ENCODE measurements at regions not wholly inside any gene's neighbourhood (a gene's known extent, or its start where the extent isn't known, plus 50 kb on each side); places are given as distances from the start of the nearest gene placed in this dataset.
A peak's percentile ranks its signal among the peaks of the same experiment; 100 is the strongest.

DNA sequence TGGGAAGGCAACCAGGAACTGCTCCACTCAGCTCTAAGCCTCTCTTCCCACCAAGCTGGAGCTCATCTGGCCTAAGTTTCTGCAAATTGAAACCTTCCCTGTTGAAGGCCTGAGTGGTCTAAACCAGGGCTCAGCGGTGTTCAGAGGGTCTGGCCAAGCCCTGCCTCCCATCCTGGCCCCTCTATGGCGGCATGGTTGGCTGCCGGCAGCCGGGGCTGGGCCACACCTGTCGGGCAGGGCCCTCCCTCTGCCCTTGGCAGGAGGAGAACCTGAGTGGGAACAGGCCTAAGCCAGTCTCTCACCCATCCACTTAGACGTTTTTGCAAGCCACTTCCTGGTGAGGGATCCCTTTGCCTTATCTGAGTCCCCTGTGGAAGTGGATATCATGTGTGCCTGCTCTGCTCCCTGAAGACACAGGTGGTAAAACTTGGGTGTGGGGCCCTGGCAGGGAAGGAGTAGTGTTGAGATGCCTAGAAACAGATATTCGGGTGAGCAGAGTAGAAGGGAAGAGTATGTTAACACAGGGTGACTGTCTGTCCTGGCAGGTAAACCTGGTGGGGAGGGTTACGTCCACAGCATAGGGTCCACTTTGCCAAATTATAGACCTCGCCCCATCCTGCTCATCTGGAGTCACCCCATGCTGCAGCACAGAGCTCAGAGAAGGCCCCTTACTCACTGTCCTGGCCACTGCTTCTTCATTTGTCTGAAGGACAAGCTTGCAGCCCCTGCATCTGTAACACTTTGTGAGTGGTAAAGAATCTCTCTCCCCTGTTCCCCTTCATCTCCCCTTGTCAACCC is 63.0 kb upstream of the SIX2 start:
- in situ Hi-C loops (cut with HindIII; ENCODE audit: low pct_unique_long_range_greater_than_20kb, low sequenced_read_pairs): no loop called here
- no peak for DNase-seq (ENCODE audit: low read depth in 1 of 2, low spot score in 1 of 2)
- TF ChIP-seq JUND (IDR thresholded peaks at IDR 0.05; ENCODE audit: low read depth): no peak

DNA sequence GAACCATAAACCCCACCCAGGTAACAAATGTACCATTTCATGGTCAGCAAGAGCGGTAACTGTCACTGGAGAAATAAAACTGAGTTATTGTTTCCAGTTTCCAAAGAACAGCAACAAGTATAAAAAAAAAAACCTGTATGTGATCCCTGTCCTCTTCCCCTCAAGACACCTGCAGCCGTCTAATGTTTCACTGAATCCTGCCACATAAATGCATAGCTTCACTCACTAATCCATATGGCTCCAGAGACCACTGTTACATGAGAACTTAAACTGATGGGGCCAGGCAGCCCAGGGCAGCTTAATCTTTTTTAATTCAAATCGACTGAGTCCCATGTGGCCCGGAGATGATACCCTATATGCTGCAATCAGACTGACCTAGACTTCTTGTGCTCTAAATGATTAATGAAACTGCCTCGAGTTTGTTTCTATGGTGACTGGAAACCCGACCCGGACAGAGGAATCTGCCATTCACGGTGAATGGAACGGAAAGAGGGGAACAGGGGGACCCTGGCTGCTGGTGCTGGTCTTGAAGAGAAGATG is 60.9 kb upstream of the SIX2 start:
- in situ Hi-C loops (cut with HindIII; ENCODE audit: low pct_unique_long_range_greater_than_20kb, low sequenced_read_pairs): no loop called here
- no peak for TF ChIP-seq JUND (IDR thresholded peaks at IDR 0.05; ENCODE audit: low read depth)
- DNase-seq (ENCODE audit: low read depth in 1 of 2, low spot score in 1 of 2): no peak

DNA sequence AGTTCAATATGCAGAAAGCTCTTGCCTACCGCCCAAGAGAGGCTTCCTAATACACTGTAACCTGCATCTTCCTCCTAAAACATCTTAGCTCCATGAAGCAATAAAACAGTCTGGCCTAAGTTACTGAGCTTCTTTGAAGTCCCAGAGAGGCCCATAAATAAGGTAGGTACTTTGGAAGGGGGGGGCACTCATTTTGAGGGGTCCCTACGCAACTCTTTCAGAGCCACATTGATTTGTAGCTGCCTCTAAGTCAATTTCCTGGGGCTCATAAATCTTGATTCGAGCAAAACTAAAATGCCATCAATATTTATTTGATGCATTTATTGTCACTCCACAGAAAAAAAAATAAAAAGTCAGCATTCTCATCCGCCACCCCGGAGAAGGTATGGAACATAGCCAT is 60.4 kb upstream of the SIX2 start:
- no peak for DNase-seq (ENCODE audit: low read depth in 1 of 2, low spot score in 1 of 2)
- no peak for TF ChIP-seq JUND (IDR thresholded peaks at IDR 0.05; ENCODE audit: low read depth)
- in situ Hi-C loops (cut with HindIII; ENCODE audit: low pct_unique_long_range_greater_than_20kb, low sequenced_read_pairs): no loop called here

DNA sequence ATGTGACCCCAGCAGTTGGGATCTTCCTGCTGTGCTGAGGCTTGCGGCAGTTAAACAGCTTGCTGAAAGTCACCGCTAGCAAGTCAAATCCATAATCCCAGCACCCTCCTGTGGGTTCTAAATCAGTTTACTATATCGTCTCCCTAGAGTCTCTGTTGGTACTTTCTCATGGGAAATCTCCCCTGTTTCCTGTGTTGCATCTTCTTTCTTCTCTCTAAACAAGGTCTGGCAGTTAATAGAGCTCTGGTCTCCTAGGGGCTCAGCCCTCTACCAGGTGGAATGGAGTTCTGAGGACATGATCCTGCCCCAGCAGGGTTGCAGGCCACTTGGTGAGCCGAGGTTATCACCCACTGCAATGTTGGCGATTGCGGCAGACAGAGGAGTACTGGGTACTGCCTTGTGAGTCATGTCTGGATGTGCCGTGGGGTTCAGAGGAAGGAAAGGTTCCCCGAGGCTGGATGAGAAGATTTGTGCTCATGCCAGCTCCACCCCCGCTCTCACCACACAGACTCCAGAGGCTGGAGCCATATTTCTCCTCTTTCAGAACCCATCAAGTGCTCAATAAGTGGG is 59.4 kb upstream of the SIX2 start:
- no peak for DNase-seq (ENCODE audit: low read depth in 1 of 2, low spot score in 1 of 2)
- TF ChIP-seq JUND (IDR thresholded peaks at IDR 0.05; ENCODE audit: low read depth): no peak
- in situ Hi-C loops (cut with HindIII; ENCODE audit: low pct_unique_long_range_greater_than_20kb, low sequenced_read_pairs): no loop called here

DNA sequence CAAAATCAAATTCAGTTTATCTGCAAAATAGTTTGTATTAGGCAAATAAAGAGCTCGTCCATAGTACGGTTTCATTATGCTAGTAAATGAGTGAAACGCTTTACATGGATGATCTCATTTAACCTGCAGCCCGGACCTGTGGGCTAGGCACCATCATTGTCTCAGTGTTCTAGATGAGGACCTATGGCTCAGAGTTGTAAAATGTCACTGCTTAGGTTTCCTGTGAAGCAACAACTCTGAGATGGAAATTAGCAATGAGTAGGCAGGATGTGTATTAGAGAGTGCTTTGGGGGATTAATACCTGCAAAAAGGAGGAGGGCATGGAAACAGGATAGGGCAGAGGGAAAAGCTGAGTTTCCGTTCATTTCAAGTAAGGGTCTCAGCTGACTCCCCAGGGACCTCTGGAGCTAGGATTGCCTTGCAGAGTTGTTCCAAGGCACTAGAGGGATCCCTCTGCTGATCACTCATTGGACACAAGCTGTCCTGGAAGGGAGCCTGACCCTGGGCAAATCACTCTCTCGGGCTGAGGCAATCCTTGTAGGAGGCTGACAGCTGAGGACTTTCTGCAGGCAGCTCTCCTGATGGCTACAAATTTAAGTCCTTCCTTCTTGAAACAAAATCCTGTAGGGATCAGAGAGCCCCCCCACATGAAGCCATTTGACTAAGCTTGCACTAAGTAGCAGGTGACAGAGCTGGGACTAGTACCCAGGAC is 58.8 kb upstream of the SIX2 start:
- TF ChIP-seq JUND (IDR thresholded peaks at IDR 0.05; ENCODE audit: low read depth): no peak
- in situ Hi-C loops (cut with HindIII; ENCODE audit: low pct_unique_long_range_greater_than_20kb, low sequenced_read_pairs): no loop called here
- DNase-seq (ENCODE audit: low read depth in 1 of 2, low spot score in 1 of 2): peak; percentile 19 to 32

Data from T47D (cell line).